Tibial artery (tissue), 4 donors: ENCODE measurements at regions not wholly inside any gene's neighbourhood (a gene's known extent, or its start where the extent isn't known, plus 50 kb on each side); places are given as distances from the start of the nearest gene placed in this dataset.

Experiments
- DNase-seq, 2 donors: peaks; one replicate each; pipeline ENCODE4 v3.0.0-alpha.2; 2019
- H3K27ac ChIP-seq, 2 donors: fragments of 200-600 bp; sonication (generic) in 1 of 2; 1 replicate in 1 of 2; 2 replicates in 1 of 2; pipeline ENCODE4 v1.5.1; 2018 to 2019; ENCODE audit warnings: mild to moderate bottlenecking in 1 of 2
- H3K27me3 ChIP-seq, 2 donors: fragments of 200-600 bp; sonication (generic) in 1 of 2; one replicate each; pipeline versions ENCODE4 v1.5.1 to v1.6.0; 2016 to 2019
- H3K36me3 ChIP-seq, 3 donors: fragments of 200-600 bp; sonication (generic) in 2 of 3; one replicate each; pipeline ENCODE4 v1.5.1; 2016 to 2019; ENCODE audit warnings: mild to moderate bottlenecking in 2 of 3
- H3K4me1 ChIP-seq, 4 donors: fragments of 200-600 bp; sonication (generic) in 2 of 4; 1 replicate in 3 of 4; 2 replicates in 1 of 4; pipeline ENCODE4 v1.5.1; 2016 to 2019
- H3K4me3 ChIP-seq, 2 donors: fragments of 200-600 bp; sonication (generic) in 1 of 2; 1 replicate in 1 of 2; 2 replicates in 1 of 2; pipeline ENCODE4 v1.5.1; 2018 to 2019; ENCODE audit warnings: mild to moderate bottlenecking in 2 of 2
- H3K9me3 ChIP-seq, 3 donors: fragments of 200-600 bp; sonication (generic) in 1 of 3; one replicate each; pipeline ENCODE4 v1.5.1; 2016 to 2019
- CTCF ChIP-seq, 2 experiments: fragments of 200-600 bp in 1 of 2; fragments of 450-650 bp in 1 of 2; IDR thresholded peaks; one replicate each; pipeline ENCODE4 v1.5.1; 2017 to 2019; ENCODE audit warnings: antibody characterized with exemption in 2 of 2, mild to moderate bottlenecking in 1 of 2, moderate library complexity in 1 of 2
- intact Hi-C: fragments of 100-400 bp; cut with DNase I; formaldehyde crosslinking; loops from one replicate; pipeline ENCODE4 v1.15.0; 2023; ENCODE audit warnings: low total_unique reads

DNA sequence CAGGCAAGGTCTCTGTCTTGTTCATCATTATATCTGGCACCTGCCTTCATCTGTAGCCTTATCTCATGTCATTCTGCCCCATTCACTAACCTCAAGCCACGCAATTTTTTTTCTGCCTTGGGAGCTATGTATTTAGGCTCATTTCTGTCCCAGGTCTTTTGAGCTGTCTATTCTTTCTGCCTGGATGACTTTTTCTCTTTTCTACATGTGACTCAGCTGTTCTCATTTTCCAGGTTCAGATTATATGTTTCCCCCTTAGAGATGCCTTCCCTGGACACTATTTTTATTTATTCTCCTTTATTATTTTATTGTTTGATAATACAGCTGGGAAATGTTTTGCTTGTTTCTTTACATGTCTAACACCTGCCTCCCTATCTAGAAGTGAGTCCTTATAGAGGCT lies 737.4 kb upstream of the TBX3 start:
- Histone ChIP-seq H3K4me3 (no peak overlapping the region), H3K36me3 (no peaks in the 10 kb centered on the region), H3K27me3 (no peaks in the 10 kb centered on the region), H3K9me3 (no peaks in the 10 kb centered on the region), H3K4me1 (no peaks in the 10 kb centered on the region), H3K27ac (no peak overlapping the region)
- no peak for DNase-seq
- intact Hi-C loops: no loop called here
- TF ChIP-seq CTCF (IDR thresholded peaks at IDR 0.05): no peak

- no peak for DNase-seq
- Histone ChIP-seq H3K4me1 (no peaks in the 10 kb centered on the region), H3K9me3 (no peaks in the 10 kb centered on the region), H3K27ac (no peak overlapping the region), H3K27me3 (no peaks in the 10 kb centered on the region), H3K4me3 (no peak overlapping the region), H3K36me3 (no peaks in the 10 kb centered on the region)
- TF ChIP-seq CTCF (IDR thresholded peaks at IDR 0.05): no peak
- intact Hi-C loops: no loop called here
Observed at GRCh38 chr12:115419145-115419646, 735.2 kb upstream of the TBX3 start.

DNA sequence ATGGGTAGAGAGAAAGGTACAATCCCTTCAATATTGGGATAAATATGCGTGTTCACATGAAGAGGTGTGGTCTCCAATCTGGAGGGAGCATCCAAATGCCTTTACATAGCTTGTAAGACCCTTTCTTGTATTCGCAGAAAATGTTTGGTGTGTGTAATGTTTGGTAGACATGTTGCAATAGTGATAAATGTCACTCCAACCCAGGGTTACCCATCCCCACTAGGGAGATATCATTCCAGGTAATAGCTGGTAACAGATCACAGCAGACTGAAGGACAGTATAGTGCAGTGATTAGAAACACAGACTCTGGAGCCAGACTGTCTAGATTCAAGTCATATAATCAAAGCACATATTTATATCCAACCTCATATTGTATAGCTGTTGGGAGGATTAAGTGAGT lies 733.6 kb upstream of the TBX3 start:
- H3K4me3 ChIP-seq: no peak overlapping the region
- intact Hi-C loops: no loop called here
- H3K4me1 ChIP-seq: no peaks in the 10 kb centered on the region
- no peak overlapping the region for H3K27ac ChIP-seq
- H3K9me3 ChIP-seq: no peaks in the 10 kb centered on the region
- H3K27me3 ChIP-seq: no peaks in the 10 kb centered on the region
- no peak for DNase-seq
- TF ChIP-seq CTCF (IDR thresholded peaks at IDR 0.05): no peak
- H3K36me3 ChIP-seq: no peaks in the 10 kb centered on the region

DNA sequence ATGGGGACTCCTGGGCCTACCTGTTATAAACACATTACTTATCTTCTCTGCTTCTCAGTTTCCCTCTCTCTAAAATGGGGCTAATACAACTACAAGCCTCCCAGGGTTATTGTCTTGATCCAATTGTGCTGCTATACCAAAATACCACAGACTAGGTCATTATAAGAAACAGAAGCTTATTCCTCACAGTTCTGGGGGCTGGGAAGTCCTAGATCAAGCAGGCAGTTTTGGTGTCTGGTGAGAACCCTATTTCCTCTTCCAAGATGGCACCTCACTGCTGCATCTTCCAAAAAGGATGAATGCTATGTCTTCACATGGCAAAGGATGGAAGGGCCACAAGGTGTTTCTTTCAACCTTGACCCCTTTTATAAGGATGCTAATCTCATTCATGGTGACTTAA lies 732.9 kb upstream of the TBX3 start:
- DNase-seq: no peak
- Histone ChIP-seq H3K27ac (no peak overlapping the region), H3K36me3 (no peaks in the 10 kb centered on the region), H3K9me3 (no peaks in the 10 kb centered on the region), H3K27me3 (no peaks in the 10 kb centered on the region), H3K4me3 (no peak overlapping the region), H3K4me1 (no peaks in the 10 kb centered on the region)
- TF ChIP-seq CTCF (IDR thresholded peaks at IDR 0.05): no peak
- intact Hi-C loops: no loop called here

DNA sequence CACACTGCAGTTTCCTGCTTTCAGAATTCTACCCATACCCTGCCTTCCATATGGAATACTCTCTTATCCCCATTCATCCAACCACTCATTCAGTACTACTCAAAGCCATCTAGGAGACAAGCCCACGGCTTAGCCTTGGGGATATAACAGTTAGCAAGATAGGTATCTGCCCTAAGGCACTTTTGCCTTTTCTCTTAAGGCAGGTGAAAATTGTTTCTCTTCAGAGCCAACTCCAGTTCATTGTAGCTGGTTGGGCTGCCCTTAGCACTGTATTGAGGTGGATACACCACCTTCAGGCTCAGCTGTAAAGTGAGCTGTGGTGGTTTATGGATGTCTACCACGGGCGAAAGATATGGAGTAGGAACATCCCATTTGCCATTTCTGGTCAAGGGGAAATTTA lies 729.7 kb upstream of the TBX3 start:
- Histone ChIP-seq H3K27ac (no peak overlapping the region), H3K9me3 (no peaks in the 10 kb centered on the region), H3K4me3 (no peak overlapping the region), H3K36me3 (no peaks in the 10 kb centered on the region), H3K4me1 (no peaks in the 10 kb centered on the region), H3K27me3 (no peaks in the 10 kb centered on the region)
- no peak for DNase-seq
- intact Hi-C loops: no loop called here
- no peak for TF ChIP-seq CTCF (IDR thresholded peaks at IDR 0.05)

DNA sequence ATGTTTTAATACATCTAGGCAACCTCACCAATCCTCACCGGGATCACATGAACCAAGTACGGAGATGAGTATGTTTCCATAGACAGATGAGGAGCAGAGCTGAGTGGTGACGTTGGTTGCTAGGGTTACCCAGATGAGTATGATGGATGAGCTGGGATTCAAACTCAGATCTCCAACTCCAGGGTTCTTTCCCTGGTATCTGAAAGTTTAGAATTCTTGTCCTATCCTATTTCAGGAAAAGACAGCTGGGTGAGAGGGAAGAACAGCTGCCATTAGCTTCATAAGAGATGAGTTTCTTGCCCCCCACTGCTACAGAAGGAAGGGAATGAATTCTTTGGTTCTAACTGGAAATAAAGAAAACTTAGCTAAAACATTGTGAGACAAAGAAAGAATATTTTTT lies 728.9 kb upstream of the TBX3 start:
- intact Hi-C loops: no loop called here
- DNase-seq: no peak
- no peak for TF ChIP-seq CTCF (IDR thresholded peaks at IDR 0.05)
- Histone ChIP-seq H3K27me3 (no peaks in the 10 kb centered on the region), H3K4me3 (no peak overlapping the region), H3K36me3 (no peaks in the 10 kb centered on the region), H3K9me3 (no peaks in the 10 kb centered on the region), H3K4me1 (no peaks in the 10 kb centered on the region), H3K27ac (no peak overlapping the region)
